ENCODE measurements at regions not wholly inside any gene's neighbourhood (a gene's known extent, or its start where the extent isn't known, plus 50 kb on each side); places are given as distances from the start of the nearest gene placed in this dataset.
A peak's percentile ranks its signal among the peaks of the same experiment; 100 is the strongest.

- DNase-seq (ENCODE audit: low read depth), result peak; percentile 8
- TF ChIP-seq, protein P1, sequence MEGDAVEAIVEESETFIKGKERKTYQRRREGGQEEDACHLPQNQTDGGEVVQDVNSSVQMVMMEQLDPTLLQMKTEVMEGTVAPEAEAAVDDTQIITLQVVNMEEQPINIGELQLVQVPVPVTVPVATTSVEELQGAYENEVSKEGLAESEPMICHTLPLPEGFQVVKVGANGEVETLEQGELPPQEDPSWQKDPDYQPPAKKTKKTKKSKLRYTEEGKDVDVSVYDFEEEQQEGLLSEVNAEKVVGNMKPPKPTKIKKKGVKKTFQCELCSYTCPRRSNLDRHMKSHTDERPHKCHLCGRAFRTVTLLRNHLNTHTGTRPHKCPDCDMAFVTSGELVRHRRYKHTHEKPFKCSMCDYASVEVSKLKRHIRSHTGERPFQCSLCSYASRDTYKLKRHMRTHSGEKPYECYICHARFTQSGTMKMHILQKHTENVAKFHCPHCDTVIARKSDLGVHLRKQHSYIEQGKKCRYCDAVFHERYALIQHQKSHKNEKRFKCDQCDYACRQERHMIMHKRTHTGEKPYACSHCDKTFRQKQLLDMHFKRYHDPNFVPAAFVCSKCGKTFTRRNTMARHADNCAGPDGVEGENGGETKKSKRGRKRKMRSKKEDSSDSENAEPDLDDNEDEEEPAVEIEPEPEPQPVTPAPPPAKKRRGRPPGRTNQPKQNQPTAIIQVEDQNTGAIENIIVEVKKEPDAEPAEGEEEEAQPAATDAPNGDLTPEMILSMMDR (IDR thresholded peaks at IDR 0.05; ENCODE audit: low read depth, low read length), result no peak
- TF ChIP-seq MAX (IDR thresholded peaks at IDR 0.05; ENCODE audit: low read depth, low read length) (no peak), POLR2A (IDR thresholded peaks at IDR 0.05; ENCODE audit: extremely low read depth, insufficient read length) (no peak), MYC (IDR thresholded peaks at IDR 0.05; ENCODE audit: low read depth, low read length) (no peak)
Observed at GRCh38 chr4:74682567-74683359, 111.6 kb downstream of the BTC start.

GRCh38 chr4:74692972-74693371 lies 101.4 kb downstream of the BTC start:
- no peak overlapping the region for H3K4me3 ChIP-seq (ENCODE audit: low read depth, low read length)
- DNase-seq (ENCODE audit: low read depth), result no peak
- TF ChIP-seq MYC (IDR thresholded peaks at IDR 0.05; ENCODE audit: low read depth, low read length), result no peak
- no peak for TF ChIP-seq POLR2A (IDR thresholded peaks at IDR 0.05; ENCODE audit: extremely low read depth, insufficient read length)
- TF ChIP-seq, protein P1 (IDR thresholded peaks at IDR 0.05; ENCODE audit: low read depth, low read length), result no peak
- no peak for TF ChIP-seq MAX (IDR thresholded peaks at IDR 0.05; ENCODE audit: low read depth, low read length)

More at GRCh38 chr4:74682567-74683359, 111.6 kb downstream of the BTC start:
- H3K4me3 ChIP-seq (ENCODE audit: low read depth, low read length), result no peak overlapping the region
